ENCODE measurements at regions not wholly inside any gene's neighbourhood (a gene's known extent, or its start where the extent isn't known, plus 50 kb on each side); places are given as distances from the start of the nearest gene placed in this dataset.

DNA sequence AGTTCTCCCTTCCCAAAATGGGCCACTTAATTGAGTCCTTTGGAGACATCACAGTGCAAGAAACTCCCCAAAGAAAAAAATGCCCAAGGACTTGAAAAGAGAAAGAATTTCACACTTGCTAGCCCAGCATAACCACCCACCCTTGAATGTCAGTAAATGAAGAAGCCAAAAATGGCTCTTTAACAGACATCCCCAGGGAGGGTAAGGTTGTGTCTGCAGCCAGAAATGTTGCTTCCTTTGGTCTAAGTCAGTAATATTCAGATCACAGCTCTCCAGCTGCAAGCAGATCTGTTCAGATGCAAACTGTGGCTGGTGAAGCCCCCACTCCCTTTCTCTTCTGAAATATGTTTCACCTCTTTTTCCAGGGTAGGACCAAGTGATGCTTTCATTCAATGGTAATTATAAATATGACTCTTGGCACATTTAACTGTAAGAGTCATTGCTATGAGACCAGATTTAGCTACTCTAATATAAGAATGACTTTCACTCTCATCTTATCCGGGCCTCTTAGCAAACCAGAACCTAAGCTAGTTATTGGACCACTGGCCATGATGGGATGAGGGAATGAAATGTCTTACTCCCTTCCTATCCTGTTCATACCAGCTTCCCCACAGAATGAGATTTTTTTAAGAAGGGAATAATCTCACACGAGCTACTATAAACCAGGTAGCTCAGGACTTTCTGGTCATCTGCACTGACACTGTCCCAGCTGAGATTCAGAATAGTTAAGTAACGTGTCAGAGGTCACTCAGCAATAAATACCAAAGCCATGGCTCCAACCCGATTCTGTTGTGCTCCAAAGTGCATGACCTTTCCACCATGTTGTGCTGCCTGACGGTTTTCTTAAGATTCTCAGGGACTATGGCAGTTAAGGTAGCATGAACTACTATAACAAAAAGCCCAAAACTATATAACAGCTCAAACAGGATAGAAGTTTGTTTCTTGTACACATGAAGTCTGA, 234.1 kb downstream of the FOXO1 start:
- H3K9me3 ChIP-seq = no peaks in the 10 kb centered on the region
- no peaks in the 10 kb centered on the region for H3K27me3 ChIP-seq (replicated peaks; ENCODE audit: control insufficient read depth, insufficient read depth, low read length)
- no peak overlapping the region for H3K4me3 ChIP-seq (ENCODE audit: low read depth, low read length)
- H3K4me3 Mint-ChIP-seq (ENCODE audit: unreplicated experiment) = no peak overlapping the region
- no peak overlapping the region for H3K27ac Mint-ChIP-seq (ENCODE audit: unreplicated experiment)
- no peaks in the 10 kb centered on the region for H3K4me1 Mint-ChIP-seq (ENCODE audit: low read depth, unreplicated experiment)
- no peaks in the 10 kb centered on the region for H3K27me3 Mint-ChIP-seq (ENCODE audit: insufficient read depth, unreplicated experiment)
- no peaks in the 10 kb centered on the region for H3K36me3 Mint-ChIP-seq (ENCODE audit: insufficient read depth, unreplicated experiment)
- ChIA-PET POLR2A (no interaction called here), CTCF (interaction anchor here (0.6 to 0.7 kb wide), 2 partner anchors 153 to 407 kb away, joined by 3 to 4 read pairs; no protein-coding TSS in a partner anchor)
- peak; percentile 29 to 65 for DNase-seq
- no peak for TF ChIP-seq CTCF (IDR thresholded peaks at IDR 0.05; ENCODE audit: insufficient read depth in 1 of 2, low read depth in 1 of 2, low read length in 1 of 2, severe bottlenecking in 1 of 2, unreplicated experiment in 1 of 2)
- intact Hi-C loops (cut with micrococcal nuclease; ENCODE audit: unreplicated experiment) = no loop called here
- peaks cover 13% of the 10 kb centered on the region for H3K4me1 ChIP-seq
- H3K36me3 ChIP-seq (ENCODE audit: control insufficient read depth, insufficient read depth, low read length) = no peaks in the 10 kb centered on the region
- BruUV-seq (replicated peaks) = no TSS peak
- no peaks in the 10 kb centered on the region for H3K9me3 Mint-ChIP-seq (ENCODE audit: unreplicated experiment)

DNA sequence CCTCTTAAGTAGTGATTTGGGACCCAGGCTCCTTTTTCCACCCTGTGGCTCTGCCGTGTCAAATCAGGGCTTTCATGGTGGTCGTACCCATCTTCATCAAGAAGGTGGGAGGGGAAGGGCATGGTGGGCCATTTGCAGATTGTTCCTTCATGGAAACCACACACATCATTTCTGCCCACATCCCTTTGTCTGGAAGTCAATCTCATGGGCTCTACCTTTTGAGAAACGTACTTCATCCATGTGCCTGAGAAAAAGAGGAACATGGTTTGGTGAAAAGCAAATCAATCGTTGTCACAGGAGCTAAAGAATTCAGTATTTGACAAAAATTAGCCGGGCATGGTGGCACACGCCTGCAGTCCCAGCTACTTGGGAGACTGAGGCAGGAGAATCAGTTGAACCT, 233.4 kb downstream of the FOXO1 start:
- no peak overlapping the region for H3K27ac Mint-ChIP-seq (ENCODE audit: unreplicated experiment)
- H3K27me3 ChIP-seq (replicated peaks; ENCODE audit: control insufficient read depth, insufficient read depth, low read length) = no peaks in the 10 kb centered on the region
- H3K4me1 Mint-ChIP-seq (ENCODE audit: low read depth, unreplicated experiment) = no peaks in the 10 kb centered on the region
- H3K4me1 ChIP-seq = peaks cover 13% of the 10 kb centered on the region
- H3K36me3 Mint-ChIP-seq (ENCODE audit: insufficient read depth, unreplicated experiment) = no peaks in the 10 kb centered on the region
- DNase-seq = no peak
- BruUV-seq (replicated peaks) = no TSS peak
- H3K9me3 Mint-ChIP-seq (ENCODE audit: unreplicated experiment) = no peaks in the 10 kb centered on the region
- ChIA-PET POLR2A (no interaction called here), CTCF (interaction anchor here (0.6 kb wide), 1 partner anchor 154 kb away, joined by 4 read pairs; no protein-coding TSS in a partner anchor)
- no peak for TF ChIP-seq CTCF (IDR thresholded peaks at IDR 0.05; ENCODE audit: insufficient read depth in 1 of 2, low read depth in 1 of 2, low read length in 1 of 2, severe bottlenecking in 1 of 2, unreplicated experiment in 1 of 2)
- no peaks in the 10 kb centered on the region for H3K36me3 ChIP-seq (ENCODE audit: control insufficient read depth, insufficient read depth, low read length)
- no peaks in the 10 kb centered on the region for H3K9me3 ChIP-seq
- H3K27me3 Mint-ChIP-seq (ENCODE audit: insufficient read depth, unreplicated experiment) = no peaks in the 10 kb centered on the region
- intact Hi-C loops (cut with micrococcal nuclease; ENCODE audit: unreplicated experiment) = no loop called here
- H3K4me3 Mint-ChIP-seq (ENCODE audit: unreplicated experiment) = no peak overlapping the region
- H3K4me3 ChIP-seq (ENCODE audit: low read depth, low read length) = no peak overlapping the region

- Histone ChIP-seq H3K36me3 (ENCODE audit: control insufficient read depth, insufficient read depth, low read length) (no peaks in the 10 kb centered on the region), H3K27me3 (replicated peaks; ENCODE audit: control insufficient read depth, insufficient read depth, low read length) (no peaks in the 10 kb centered on the region), H3K4me3 (ENCODE audit: low read depth, low read length) (no peak overlapping the region), H3K4me1 (peaks cover 14% of the 10 kb centered on the region), H3K9me3 (no peaks in the 10 kb centered on the region)
- Mint-ChIP-seq H3K36me3 (ENCODE audit: insufficient read depth, unreplicated experiment) (no peaks in the 10 kb centered on the region), H3K9me3 (ENCODE audit: unreplicated experiment) (no peaks in the 10 kb centered on the region), H3K4me1 (ENCODE audit: low read depth, unreplicated experiment) (no peaks in the 10 kb centered on the region), H3K27me3 (ENCODE audit: insufficient read depth, unreplicated experiment) (no peaks in the 10 kb centered on the region), H3K4me3 (ENCODE audit: unreplicated experiment) (no peak overlapping the region), H3K27ac (ENCODE audit: unreplicated experiment) (no peak overlapping the region)
- POLR2A ChIA-PET = no interaction called here
- CTCF ChIA-PET = no interaction called here
- BruUV-seq (replicated peaks) = no TSS peak
- no peak for DNase-seq
- no peak for TF ChIP-seq CTCF (IDR thresholded peaks at IDR 0.05; ENCODE audit: insufficient read depth in 1 of 2, low read depth in 1 of 2, low read length in 1 of 2, severe bottlenecking in 1 of 2, unreplicated experiment in 1 of 2)
- intact Hi-C loops (cut with micrococcal nuclease; ENCODE audit: unreplicated experiment) = no loop called here
These were observed 232.9 kb downstream of the FOXO1 start for GRCh38 chr13:40433577-40433976.

Data from Caco-2 (cell line).